Spleen (tissue), 7 donors: ENCODE measurements at regions not wholly inside any gene's neighbourhood (a gene's known extent, or its start where the extent isn't known, plus 50 kb on each side); places are given as distances from the start of the nearest gene placed in this dataset.

Experiments
- POLR2A ChIP-seq, 3 donors: fragments of 450-650 bp; IDR thresholded peaks; one replicate each; pipeline ENCODE4 v1.5.1; 2017; ENCODE audit warnings: antibody characterized with exemption in 3 of 3, mild to moderate bottlenecking in 1 of 3
- POLR2AphosphoS5 ChIP-seq, 3 donors: sonication (generic); formaldehyde crosslinking; IDR thresholded peaks; one replicate each; pipeline ENCODE4 v1.5.1; 2017; ENCODE audit warnings: antibody characterized with exemption in 3 of 3
- TF ChIP-seq, protein P1 (sequence below), 11 experiments: fragments of 200-600 bp in 7 of 11; fragments of 450-650 bp in 4 of 11; sonication (generic) in 4 of 11; IDR thresholded peaks in 8 of 11; conservative IDR thresholded peaks in 3 of 11; 1 replicate in 7 of 11; 2 replicates in 4 of 11; pipeline versions ENCODE4 v1.4.0 to v1.8.0; 2016 to 2021; ENCODE audit warnings: antibody characterized with exemption in 11 of 11, inconsistent platforms in 4 of 11, mild to moderate bottlenecking in 1 of 11
- donor health status: DM: no; HTN: no; CAD: no; lungs with moderate emphysema.
- donor health status: DM: no; HTN: no; CAD: no.
- donor health status: DM: no; HTN: no; CAD: no.

DNA sequence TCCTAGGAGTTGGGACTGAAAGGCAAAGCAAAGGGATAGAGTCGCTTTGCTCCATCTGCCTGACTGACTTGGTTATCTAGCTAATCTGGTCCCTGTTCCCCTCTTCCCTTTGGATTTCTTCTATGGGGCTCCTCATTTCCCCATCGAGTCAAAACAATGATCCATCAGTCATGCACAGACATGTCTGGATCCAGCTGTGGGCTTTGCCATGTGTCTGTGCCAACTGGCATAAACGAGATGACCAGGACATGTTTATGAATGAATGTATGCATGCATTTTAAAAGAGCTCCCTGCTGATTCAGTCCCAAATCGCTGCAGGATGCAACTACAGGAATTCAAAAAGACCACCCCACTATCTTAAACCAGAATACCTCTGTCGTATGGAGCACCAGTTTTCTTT, 122.0 kb downstream of the ARL4A start:
- TF ChIP-seq, protein P1, sequence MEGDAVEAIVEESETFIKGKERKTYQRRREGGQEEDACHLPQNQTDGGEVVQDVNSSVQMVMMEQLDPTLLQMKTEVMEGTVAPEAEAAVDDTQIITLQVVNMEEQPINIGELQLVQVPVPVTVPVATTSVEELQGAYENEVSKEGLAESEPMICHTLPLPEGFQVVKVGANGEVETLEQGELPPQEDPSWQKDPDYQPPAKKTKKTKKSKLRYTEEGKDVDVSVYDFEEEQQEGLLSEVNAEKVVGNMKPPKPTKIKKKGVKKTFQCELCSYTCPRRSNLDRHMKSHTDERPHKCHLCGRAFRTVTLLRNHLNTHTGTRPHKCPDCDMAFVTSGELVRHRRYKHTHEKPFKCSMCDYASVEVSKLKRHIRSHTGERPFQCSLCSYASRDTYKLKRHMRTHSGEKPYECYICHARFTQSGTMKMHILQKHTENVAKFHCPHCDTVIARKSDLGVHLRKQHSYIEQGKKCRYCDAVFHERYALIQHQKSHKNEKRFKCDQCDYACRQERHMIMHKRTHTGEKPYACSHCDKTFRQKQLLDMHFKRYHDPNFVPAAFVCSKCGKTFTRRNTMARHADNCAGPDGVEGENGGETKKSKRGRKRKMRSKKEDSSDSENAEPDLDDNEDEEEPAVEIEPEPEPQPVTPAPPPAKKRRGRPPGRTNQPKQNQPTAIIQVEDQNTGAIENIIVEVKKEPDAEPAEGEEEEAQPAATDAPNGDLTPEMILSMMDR (IDR thresholded peaks at IDR 0.05 in 8 of 11, conservative IDR thresholded peaks at IDR 0.05 in 3 of 11) = no peak
- TF ChIP-seq POLR2A (IDR thresholded peaks at IDR 0.05) (no peak), POLR2AphosphoS5 (IDR thresholded peaks at IDR 0.05) (no peak)
